ENCODE measurements at regions not wholly inside any gene's neighbourhood (a gene's known extent, or its start where the extent isn't known, plus 50 kb on each side); places are given as distances from the start of the nearest gene placed in this dataset.

DNA sequence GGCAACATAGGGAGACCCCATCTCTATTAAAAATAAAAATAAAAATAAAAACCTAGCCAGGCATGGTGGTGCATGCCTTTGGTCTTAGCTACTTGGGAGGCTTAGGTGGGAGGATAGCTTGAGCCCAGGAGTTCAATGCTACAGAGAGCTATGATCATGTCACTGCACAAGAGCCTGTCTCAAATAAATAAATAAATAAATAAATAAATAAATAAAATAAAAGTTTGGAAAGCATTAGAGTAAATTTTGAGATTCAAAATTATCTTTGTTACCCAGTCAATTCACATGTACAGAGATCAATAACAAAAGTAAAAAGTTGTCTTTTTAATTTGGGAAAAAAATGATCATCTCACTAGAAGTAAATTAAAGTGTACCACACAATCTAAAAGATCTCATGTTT is 255.8 kb upstream of the MYO3A start:
- no peak for DNase-seq
- Histone ChIP-seq H3K4me1 (no peaks in the 10 kb centered on the region), H3K36me3 (no peaks in the 10 kb centered on the region), H3K27ac (no peak overlapping the region), H3K9me3 (no peaks in the 10 kb centered on the region), H3K4me3 (no peak overlapping the region), H3K27me3 (no peaks in the 10 kb centered on the region)
- TF ChIP-seq, protein P1, sequence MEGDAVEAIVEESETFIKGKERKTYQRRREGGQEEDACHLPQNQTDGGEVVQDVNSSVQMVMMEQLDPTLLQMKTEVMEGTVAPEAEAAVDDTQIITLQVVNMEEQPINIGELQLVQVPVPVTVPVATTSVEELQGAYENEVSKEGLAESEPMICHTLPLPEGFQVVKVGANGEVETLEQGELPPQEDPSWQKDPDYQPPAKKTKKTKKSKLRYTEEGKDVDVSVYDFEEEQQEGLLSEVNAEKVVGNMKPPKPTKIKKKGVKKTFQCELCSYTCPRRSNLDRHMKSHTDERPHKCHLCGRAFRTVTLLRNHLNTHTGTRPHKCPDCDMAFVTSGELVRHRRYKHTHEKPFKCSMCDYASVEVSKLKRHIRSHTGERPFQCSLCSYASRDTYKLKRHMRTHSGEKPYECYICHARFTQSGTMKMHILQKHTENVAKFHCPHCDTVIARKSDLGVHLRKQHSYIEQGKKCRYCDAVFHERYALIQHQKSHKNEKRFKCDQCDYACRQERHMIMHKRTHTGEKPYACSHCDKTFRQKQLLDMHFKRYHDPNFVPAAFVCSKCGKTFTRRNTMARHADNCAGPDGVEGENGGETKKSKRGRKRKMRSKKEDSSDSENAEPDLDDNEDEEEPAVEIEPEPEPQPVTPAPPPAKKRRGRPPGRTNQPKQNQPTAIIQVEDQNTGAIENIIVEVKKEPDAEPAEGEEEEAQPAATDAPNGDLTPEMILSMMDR (IDR thresholded peaks at IDR 0.05): no peak
- no peak for TF ChIP-seq EP300 (IDR thresholded peaks at IDR 0.05; ENCODE audit: low read depth)
- no peak for TF ChIP-seq POLR2AphosphoS5 (IDR thresholded peaks at IDR 0.05)
- no peak for TF ChIP-seq POLR2A (IDR thresholded peaks at IDR 0.05)
- in situ Hi-C loops (cut with MboI; ENCODE audit: low pct_ligation_motif_present in 1 of 4, low pct_unique_long_range_greater_than_20kb in 1 of 4, low sequenced_read_pairs in 3 of 4) (no loop called here), intact Hi-C loops (cut with DNase I; ENCODE audit: low total_unique reads) (no loop called here)

DNA sequence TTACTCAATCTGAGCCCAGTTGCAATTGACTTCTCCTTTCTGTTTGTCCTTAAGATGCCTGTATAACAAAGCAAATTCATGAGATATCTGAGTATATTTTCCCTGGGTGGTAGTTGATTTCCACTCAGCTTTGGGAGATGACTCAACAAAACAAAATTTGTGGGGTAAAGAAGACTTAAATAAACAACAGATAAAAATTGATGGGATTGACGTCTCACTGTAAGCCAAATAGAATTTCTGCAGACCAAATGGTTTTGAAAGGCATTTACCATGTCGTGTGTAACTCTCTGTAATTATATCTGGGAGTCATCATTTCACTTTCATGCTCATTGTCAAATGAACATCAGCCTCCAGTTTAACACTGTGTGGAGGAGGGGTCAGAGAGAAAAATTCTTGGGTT is 255.4 kb upstream of the MYO3A start:
- Histone ChIP-seq H3K4me3 (no peak overlapping the region), H3K36me3 (no peaks in the 10 kb centered on the region), H3K27ac (no peak overlapping the region), H3K27me3 (no peaks in the 10 kb centered on the region), H3K4me1 (no peaks in the 10 kb centered on the region), H3K9me3 (no peaks in the 10 kb centered on the region)
- no peak for DNase-seq
- intact Hi-C loops (cut with DNase I; ENCODE audit: low total_unique reads): no loop called here
- TF ChIP-seq POLR2A (IDR thresholded peaks at IDR 0.05): no peak
- WGBS, 2 donors (ENCODE audit: low coverage in 1 of 2): 43 to 44% methylated on average over 2 of the region's 2 CpGs
- in situ Hi-C loops (cut with MboI; ENCODE audit: low pct_ligation_motif_present in 1 of 4, low pct_unique_long_range_greater_than_20kb in 1 of 4, low sequenced_read_pairs in 3 of 4): no loop called here

DNA sequence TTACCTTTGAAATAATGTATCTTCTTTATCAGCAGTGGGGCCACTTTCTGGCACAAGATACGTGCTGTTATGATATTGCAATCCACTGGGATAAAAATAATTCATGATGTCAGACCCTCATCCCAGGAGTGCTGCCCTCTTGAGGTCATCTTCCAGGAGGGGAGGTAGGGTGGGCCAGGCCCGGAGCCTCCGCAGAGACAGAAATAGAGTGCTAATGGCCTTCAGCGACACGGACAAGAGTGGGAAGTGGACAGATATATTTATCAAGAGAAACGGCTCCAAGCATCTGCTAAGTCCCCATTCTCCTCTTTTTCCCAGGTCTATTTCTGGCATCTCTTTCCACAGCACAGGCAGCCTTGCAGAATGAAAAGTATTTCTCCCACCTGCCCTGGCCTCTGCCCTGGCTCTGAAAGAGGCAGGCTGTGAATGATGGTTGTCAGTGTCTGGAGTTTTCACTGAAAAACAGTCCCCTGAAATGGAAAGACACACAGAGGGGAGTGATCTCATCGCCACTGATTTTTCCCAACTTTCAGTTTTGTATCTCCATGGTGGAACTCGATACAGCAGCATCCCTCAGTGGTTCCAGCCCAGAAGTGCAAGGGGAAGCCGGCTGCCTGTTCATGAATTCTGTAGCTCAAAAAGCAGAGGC is 251.7 kb upstream of the MYO3A start:
- intact Hi-C loops (cut with DNase I; ENCODE audit: low total_unique reads) (no loop called here), in situ Hi-C loops (cut with MboI; ENCODE audit: low pct_ligation_motif_present in 1 of 4, low pct_unique_long_range_greater_than_20kb in 1 of 4, low sequenced_read_pairs in 3 of 4) (no loop called here)
- H3K36me3 ChIP-seq: no peaks in the 10 kb centered on the region
- no peaks in the 10 kb centered on the region for H3K27me3 ChIP-seq
- WGBS, 2 donors (ENCODE audit: low coverage in 1 of 2): 40 to 53% methylated on average over 1 to 9 of the region's 9 CpGs
- no peaks in the 10 kb centered on the region for H3K9me3 ChIP-seq
- H3K27ac ChIP-seq: no peak overlapping the region
- H3K4me3 ChIP-seq: no peak overlapping the region
- no peaks in the 10 kb centered on the region for H3K4me1 ChIP-seq
- TF ChIP-seq EP300 (IDR thresholded peaks at IDR 0.05; ENCODE audit: low read depth) (no peak), POLR2A (IDR thresholded peaks at IDR 0.05) (no peak), POLR2AphosphoS5 (IDR thresholded peaks at IDR 0.05) (no peak)
- TF ChIP-seq, protein P1 (IDR thresholded peaks at IDR 0.05): peak in 1 of 5 experiments; percentile 6
- DNase-seq: no peak

DNA sequence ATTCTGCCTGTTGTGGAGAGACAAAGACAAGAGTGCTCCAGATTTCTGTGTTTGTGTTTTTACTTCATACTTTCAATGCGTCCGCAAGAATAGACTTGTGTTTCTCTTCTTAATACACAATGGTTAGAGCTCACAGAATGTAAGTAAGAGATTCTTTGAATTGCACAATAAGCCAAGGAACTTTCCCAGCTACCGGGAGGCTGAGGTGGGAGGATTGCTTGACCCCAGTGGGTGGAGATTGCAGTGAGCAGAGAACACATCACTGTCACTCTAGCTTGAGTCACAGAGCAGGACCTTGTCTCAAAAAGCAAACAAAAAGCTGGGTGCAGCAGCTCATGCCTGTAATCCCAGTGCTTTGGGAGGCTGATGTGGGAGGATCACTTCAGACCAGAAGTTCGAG is 250.7 kb upstream of the MYO3A start:
- intact Hi-C loops (cut with DNase I; ENCODE audit: low total_unique reads): no loop called here
- H3K27me3 ChIP-seq: no peaks in the 10 kb centered on the region
- no peaks in the 10 kb centered on the region for H3K4me1 ChIP-seq
- 82% methylated on average over 3 to 4 of the region's 4 CpGs for WGBS, 2 donors (ENCODE audit: low coverage in 1 of 2)
- no peaks in the 10 kb centered on the region for H3K36me3 ChIP-seq
- H3K9me3 ChIP-seq: no peaks in the 10 kb centered on the region
- in situ Hi-C loops (cut with MboI; ENCODE audit: low pct_ligation_motif_present in 1 of 4, low pct_unique_long_range_greater_than_20kb in 1 of 4, low sequenced_read_pairs in 3 of 4): no loop called here
- H3K4me3 ChIP-seq: no peak overlapping the region
- H3K27ac ChIP-seq: no peak overlapping the region
- no peak for TF ChIP-seq POLR2A (IDR thresholded peaks at IDR 0.05)
- TF ChIP-seq, protein P1 (IDR thresholded peaks at IDR 0.05): no peak
- DNase-seq: no peak

DNA sequence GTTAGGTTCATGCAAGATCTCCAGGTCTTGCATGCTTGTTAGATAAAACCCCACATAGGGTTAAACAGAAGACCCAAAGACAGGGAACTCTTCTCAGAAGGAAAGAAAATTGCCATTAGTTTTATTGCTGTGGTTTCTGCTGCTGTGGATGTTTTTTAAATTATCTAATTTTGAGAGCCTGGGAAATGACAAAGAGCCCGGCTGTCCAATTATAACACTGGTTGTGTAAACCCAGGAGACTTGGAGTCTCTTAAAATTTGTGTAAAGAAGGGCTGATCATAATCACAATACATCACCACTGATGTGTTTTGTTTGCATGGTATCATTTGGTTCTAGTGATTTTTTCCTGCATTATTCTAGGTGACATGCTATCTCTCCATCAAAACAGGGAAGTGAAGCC is 246.5 kb upstream of the MYO3A start:
- H3K27ac ChIP-seq: no peak overlapping the region
- H3K36me3 ChIP-seq: no peaks in the 10 kb centered on the region
- no peaks in the 10 kb centered on the region for H3K27me3 ChIP-seq
- in situ Hi-C loops (cut with MboI; ENCODE audit: low pct_ligation_motif_present in 1 of 4, low pct_unique_long_range_greater_than_20kb in 1 of 4, low sequenced_read_pairs in 3 of 4) (no loop called here), intact Hi-C loops (cut with DNase I; ENCODE audit: low total_unique reads) (no loop called here)
- no peak for DNase-seq
- 60 to 76% methylated on average over 1 of the region's 1 CpG for WGBS, 2 donors (ENCODE audit: low coverage in 1 of 2)
- H3K9me3 ChIP-seq: no peaks in the 10 kb centered on the region
- H3K4me3 ChIP-seq: no peak overlapping the region
- no peaks in the 10 kb centered on the region for H3K4me1 ChIP-seq
- TF ChIP-seq, protein P1 (IDR thresholded peaks at IDR 0.05): no peak
- TF ChIP-seq EP300 (IDR thresholded peaks at IDR 0.05; ENCODE audit: low read depth) (no peak), POLR2A (IDR thresholded peaks at IDR 0.05) (no peak), POLR2AphosphoS5 (IDR thresholded peaks at IDR 0.05) (no peak)
